Lower lobe of right lung (tissue), 2 donors: ENCODE measurements at regions not wholly inside any gene's neighbourhood (a gene's known extent, or its start where the extent isn't known, plus 50 kb on each side); places are given as distances from the start of the nearest gene placed in this dataset.

Experiments used
- ATAC-seq, 2 donors: fragments of 200-7000 bp; cut with Tn5 transposase; one replicate each; pipeline ENCODE4 v1.9.1; 2020 to 2022; ENCODE audit warnings: mild to moderate bottlenecking in 2 of 2, moderate library complexity in 2 of 2
- DNase-seq: peaks from one replicate; pipeline ENCODE4 v3.0.0-alpha.2; 2020
- H3K27ac ChIP-seq: fragments of 200-600 bp; one replicate; pipeline ENCODE4 v1.8.0; 2022
- H3K27me3 ChIP-seq: fragments of 200-600 bp; one replicate; pipeline ENCODE4 v1.8.0; 2022; ENCODE audit warnings: low read depth
- H3K36me3 ChIP-seq: fragments of 200-600 bp; one replicate; pipeline ENCODE4 v1.8.0; 2022; ENCODE audit warnings: mild to moderate bottlenecking
- H3K4me1 ChIP-seq: fragments of 200-600 bp; one replicate; pipeline ENCODE4 v1.8.0; 2022
- H3K4me3 ChIP-seq: fragments of 200-600 bp; one replicate; pipeline ENCODE4 v1.8.0; 2022; ENCODE audit warnings: mild to moderate bottlenecking
- H3K9me3 ChIP-seq: fragments of 200-600 bp; one replicate; pipeline ENCODE4 v1.8.0; 2022
- intact Hi-C: fragments of 100-400 bp; cut with DNase I; formaldehyde crosslinking; loops from one replicate; pipeline ENCODE4 v1.11.0; 2022
- TF ChIP-seq, protein P1 (sequence below): fragments of 200-600 bp; IDR thresholded peaks from one replicate; pipeline ENCODE4 v1.8.0; 2022; ENCODE audit warnings: antibody characterized with exemption, mild to moderate bottlenecking
- donor health status: DM: no; HTN: yes; CAD: no; lungs with severe emphysema.

DNA sequence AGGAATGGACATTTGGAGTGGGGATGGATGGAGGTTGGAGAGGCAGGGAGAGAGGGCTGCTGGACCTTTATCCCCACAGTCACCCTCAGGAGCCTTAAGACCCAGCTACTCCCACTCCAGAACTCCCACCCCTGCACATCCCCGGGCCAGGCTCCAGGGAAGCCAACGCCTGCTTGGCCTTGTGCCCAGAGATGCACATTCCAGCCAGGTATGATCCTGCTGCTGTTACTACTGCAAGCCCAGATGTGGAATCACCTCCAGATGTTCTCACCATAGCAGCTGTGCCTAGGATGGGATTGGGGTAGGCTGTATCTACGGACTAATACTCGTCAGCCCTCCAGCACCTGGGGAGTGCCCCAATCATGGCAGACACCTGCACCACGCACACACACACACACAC lies 71.7 kb downstream of the ZFP36L2 start:
- H3K4me1 ChIP-seq, result peaks cover 41% of the 10 kb centered on the region

DNA sequence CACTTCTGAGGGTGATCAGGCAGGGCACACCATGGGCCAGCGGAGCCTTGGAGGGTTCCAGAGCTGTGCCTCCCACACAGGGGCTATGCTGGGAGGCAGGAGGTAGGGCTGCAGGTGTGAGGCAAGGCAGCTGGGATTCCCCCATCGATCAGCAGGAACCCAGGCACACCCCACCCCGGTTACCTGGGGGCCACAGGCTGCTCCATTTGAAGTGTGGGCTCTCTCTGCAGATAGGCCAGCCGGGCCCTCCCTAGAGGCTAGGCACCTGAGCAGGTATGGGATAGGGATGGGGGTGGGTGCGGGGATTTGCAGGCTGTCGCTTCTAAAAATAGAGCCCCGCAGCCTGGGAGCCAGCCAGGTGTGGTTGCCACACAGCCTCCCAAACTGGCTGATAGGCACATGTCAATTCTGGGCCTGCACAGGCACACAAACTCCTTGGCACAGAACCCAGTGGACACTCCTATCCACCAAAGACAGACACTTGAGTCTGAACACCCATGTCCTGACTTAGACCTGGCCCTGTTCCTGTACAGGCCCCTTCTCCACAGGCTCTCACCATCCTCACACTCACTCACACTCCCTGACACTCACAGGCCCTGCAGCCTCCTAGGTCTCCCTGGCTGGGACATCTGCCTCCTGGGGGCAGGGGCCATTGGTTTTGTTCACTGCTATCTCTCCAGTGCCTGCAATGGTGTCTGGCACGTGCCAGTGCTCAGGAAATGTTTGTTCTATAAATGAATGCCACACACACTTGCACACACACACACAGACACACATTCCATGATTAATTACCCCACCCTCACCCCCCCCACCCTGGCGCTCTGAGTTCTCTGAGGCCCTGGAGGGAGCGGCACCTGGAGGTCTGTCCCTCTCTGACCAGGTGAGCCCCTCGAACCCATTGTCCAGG lies 73.4 kb downstream of the ZFP36L2 start:
- no peaks in the 10 kb centered on the region for H3K36me3 ChIP-seq
- H3K27ac ChIP-seq, result no peak overlapping the region
- ATAC-seq (peak; percentile 51 to 53), DNase-seq (peak; percentile 59)
- TF ChIP-seq, protein P1, sequence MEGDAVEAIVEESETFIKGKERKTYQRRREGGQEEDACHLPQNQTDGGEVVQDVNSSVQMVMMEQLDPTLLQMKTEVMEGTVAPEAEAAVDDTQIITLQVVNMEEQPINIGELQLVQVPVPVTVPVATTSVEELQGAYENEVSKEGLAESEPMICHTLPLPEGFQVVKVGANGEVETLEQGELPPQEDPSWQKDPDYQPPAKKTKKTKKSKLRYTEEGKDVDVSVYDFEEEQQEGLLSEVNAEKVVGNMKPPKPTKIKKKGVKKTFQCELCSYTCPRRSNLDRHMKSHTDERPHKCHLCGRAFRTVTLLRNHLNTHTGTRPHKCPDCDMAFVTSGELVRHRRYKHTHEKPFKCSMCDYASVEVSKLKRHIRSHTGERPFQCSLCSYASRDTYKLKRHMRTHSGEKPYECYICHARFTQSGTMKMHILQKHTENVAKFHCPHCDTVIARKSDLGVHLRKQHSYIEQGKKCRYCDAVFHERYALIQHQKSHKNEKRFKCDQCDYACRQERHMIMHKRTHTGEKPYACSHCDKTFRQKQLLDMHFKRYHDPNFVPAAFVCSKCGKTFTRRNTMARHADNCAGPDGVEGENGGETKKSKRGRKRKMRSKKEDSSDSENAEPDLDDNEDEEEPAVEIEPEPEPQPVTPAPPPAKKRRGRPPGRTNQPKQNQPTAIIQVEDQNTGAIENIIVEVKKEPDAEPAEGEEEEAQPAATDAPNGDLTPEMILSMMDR, result no peak
- H3K4me1 ChIP-seq, result peaks cover 24% of the 10 kb centered on the region
- no peaks in the 10 kb centered on the region for H3K9me3 ChIP-seq
- intact Hi-C loops, result no loop called here
- no peaks in the 10 kb centered on the region for H3K27me3 ChIP-seq
- H3K4me3 ChIP-seq, result no peak overlapping the region

More for the DNA sequence above, 71.7 kb downstream of the ZFP36L2 start:
- H3K27ac ChIP-seq, result no peak overlapping the region
- DNase-seq, result no peak
- intact Hi-C loops, result no loop called here
- no peak for ATAC-seq
- no peaks in the 10 kb centered on the region for H3K36me3 ChIP-seq
- no peaks in the 10 kb centered on the region for H3K27me3 ChIP-seq
- TF ChIP-seq, protein P1, result no peak
- H3K9me3 ChIP-seq, result no peaks in the 10 kb centered on the region
- no peak overlapping the region for H3K4me3 ChIP-seq

DNA sequence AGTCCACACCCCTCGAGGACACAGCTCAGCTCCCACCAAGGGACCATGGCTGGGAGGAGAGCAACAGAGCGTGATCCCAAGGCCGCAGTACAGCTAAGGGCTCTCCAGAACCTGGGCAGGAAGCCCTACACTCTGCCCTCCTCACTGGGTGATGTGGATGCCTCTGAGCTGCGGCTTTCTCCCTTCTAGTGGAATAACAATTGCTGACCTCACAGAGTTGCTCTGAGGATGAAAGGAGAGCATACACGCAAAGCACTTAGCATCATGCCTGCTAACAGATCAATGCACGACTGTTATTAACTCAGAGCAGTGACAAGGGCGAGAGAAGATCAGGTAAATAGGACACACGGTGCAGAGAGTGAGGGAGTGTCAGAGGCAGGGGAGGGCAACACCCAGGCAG lies 74.2 kb downstream of the ZFP36L2 start:
- TF ChIP-seq, protein P1, result no peak

DNA sequence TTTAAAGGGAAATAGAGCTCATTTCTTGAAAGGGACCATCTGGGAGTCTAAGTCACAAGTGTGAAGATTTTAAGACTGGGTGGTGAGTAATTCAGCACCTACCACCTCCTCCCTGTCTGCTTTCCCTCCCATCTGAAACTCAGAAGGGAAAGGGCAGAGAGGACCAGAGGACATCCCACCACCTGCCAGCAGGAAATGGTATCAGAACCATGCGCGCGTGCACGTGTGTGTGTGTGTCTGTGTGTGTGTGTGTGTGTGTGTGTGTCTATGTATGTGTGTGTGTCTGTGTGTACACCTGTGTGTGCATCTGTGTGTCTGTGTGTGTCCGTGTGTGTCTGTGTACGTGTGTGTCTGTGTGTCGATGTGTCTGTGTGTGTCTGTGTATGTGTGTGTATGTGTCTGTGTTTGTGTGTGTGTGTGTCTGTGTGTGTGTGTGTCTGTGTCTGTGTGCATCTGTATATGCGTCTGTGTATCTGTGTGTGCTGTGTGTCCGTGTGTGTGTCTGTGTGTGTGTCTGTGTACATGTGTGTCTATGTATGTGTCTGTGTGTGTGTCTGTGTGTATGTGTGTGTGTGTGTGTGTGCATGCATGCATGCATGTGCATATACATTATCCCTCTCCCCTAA lies 76.8 kb downstream of the ZFP36L2 start:
- ATAC-seq (no peak), DNase-seq (no peak)
- no peak overlapping the region for H3K27ac ChIP-seq
- peaks cover 16% of the 10 kb centered on the region for H3K4me1 ChIP-seq
- TF ChIP-seq, protein P1, result no peak
- H3K36me3 ChIP-seq, result no peaks in the 10 kb centered on the region
- H3K27me3 ChIP-seq, result no peaks in the 10 kb centered on the region
- no peak overlapping the region for H3K4me3 ChIP-seq
- no peaks in the 10 kb centered on the region for H3K9me3 ChIP-seq
- intact Hi-C loops, result no loop called here

More for the DNA sequence above, 74.2 kb downstream of the ZFP36L2 start:
- H3K36me3 ChIP-seq, result no peaks in the 10 kb centered on the region
- no peak overlapping the region for H3K4me3 ChIP-seq
- H3K4me1 ChIP-seq, result peaks cover 16% of the 10 kb centered on the region
- intact Hi-C loops, result no loop called here
- DNase-seq (no peak), ATAC-seq (peak; percentile 36 to 48)
- H3K9me3 ChIP-seq, result no peaks in the 10 kb centered on the region
- H3K27ac ChIP-seq, result no peak overlapping the region
- no peaks in the 10 kb centered on the region for H3K27me3 ChIP-seq

DNA sequence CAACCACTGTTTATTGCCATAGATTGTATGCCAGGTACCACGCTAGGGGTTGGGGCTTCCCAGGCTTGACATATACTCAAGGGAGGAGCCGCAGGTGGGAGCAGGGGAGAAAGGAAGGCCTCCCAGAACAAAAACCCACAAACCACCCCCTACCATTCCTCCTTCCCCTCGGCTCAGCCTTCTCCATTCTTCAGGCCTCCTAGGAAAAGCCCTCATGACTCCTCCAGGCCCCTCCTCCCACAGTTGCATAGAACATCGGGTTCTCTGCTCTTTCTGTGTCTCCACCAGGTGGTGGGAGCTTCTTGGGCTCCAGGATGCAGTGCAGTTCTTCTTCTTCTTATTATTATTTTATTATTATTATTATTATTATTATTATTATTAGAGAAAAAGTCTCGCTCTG lies 80.3 kb downstream of the ZFP36L2 start:
- Histone ChIP-seq H3K4me3 (no peak overlapping the region), H3K9me3 (no peaks in the 10 kb centered on the region), H3K4me1 (no peaks in the 10 kb centered on the region), H3K27me3 (no peaks in the 10 kb centered on the region), H3K36me3 (no peaks in the 10 kb centered on the region), H3K27ac (no peak overlapping the region)
- no peak for ATAC-seq
- TF ChIP-seq, protein P1, result peak; percentile 6
- DNase-seq, result no peak
- intact Hi-C loops, result no loop called here
